HG02623 (cell line): ENCODE measurements at regions not wholly inside any gene's neighbourhood (a gene's known extent, or its start where the extent isn't known, plus 50 kb on each side); places are given as distances from the start of the nearest gene placed in this dataset.

Experiments
- ATAC-seq: cut with Tn5 transposase; IDR thresholded peaks from one replicate; pipeline ENCODE4 v1.9.1; 2021; ENCODE audit warnings: moderate library complexity; ENCODE audit not compliant: unreplicated experiment

DNA sequence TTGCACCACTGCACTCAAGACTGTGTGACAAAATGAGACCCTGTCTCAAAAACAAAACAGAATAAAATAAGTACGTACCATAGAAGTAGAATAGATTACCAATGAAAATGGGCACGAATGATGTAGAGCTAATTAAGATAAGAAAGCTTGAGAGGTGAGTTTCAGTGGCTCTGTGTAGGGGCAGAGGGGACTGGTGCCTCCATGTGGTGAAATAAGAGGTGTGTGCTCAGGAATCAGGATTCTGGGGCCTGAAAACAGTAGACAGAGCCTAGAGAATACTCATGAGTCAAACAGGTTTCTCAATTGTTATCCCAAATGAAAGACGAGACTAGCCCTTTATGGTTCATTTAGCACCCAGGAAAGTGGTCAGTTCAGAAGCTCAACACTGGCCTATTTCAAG lies 1145.1 kb downstream of the FLRT2 start:
- ATAC-seq: no peak

DNA sequence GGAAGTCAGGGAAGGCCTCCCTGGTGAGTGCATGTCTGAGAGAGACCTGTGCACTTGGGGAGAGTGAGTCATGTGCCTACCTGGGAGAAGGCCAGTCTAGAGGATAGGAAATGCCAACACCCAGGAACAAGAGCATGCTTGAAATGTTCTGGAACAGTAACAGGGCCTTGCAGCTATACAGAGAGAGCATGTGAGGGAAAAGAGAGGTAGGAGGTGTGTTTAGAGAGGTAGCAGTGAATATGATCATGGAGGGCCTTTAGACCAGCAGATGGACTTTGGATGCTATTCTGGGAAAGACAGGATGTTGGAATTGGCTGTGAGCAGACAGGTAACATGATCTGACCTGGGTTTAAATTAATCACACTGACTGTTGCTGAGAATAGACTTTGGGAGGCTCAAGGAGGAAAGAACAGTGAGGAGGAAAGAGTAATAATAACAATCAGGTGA lies 1143.6 kb downstream of the FLRT2 start:
- ATAC-seq: no peak

DNA sequence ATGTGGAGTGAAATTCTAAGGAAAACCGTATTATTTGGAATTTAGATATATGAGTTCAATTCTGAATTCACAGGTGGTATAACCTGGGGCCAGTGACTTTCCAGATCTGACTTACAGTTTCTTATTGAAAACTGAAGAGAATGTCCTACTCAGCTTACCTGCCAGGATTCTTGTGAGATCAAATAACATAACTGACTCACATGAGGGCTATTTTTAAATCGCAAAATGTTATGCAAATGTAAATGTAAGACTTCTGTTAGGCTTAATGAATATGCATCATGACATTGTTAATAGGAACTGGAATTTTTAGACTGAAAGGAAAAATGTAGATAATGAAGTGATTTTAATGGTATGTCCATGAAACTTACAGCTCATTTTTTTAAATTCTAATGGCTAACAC lies 1142.1 kb downstream of the FLRT2 start:
- ATAC-seq: no peak

DNA sequence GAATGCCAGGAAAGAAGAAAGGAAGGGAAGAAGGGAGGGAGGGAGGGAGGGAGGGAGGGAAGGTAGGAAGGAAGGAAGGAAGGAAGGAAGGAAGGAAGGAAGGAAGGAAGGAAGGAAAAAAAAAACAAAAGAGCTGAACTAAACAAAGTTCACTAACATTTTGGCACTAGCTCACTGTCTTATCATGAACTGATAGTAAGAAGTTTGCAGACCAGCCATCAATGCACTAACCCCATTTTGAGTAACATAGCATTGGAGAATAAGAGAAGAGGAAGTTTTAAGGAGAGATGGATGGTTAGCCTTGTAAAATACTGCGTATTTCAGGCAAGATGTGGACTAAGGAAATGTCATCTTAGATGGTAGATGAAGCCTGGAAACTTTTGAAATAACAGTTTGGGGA lies 1136.0 kb downstream of the FLRT2 start:
- no peak for ATAC-seq

DNA sequence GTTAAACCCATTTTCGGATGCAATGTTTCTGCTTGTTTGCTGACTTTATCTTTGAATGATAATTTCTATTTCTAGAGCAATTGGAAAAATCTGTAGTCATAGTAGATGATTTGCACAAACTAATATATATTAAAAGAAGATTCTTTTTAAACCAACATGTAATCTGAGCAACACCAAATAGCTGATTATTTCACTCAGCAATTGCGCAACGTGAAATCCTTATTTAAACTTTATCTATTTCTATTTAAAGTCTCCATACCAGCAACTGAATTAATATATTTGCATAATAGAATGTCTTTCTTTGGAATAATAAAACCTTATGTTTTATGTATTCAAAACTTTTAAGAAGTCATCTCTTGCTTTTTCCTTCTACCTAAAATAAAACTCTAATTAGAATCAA lies 1132.4 kb downstream of the FLRT2 start:
- ATAC-seq: no peak

DNA sequence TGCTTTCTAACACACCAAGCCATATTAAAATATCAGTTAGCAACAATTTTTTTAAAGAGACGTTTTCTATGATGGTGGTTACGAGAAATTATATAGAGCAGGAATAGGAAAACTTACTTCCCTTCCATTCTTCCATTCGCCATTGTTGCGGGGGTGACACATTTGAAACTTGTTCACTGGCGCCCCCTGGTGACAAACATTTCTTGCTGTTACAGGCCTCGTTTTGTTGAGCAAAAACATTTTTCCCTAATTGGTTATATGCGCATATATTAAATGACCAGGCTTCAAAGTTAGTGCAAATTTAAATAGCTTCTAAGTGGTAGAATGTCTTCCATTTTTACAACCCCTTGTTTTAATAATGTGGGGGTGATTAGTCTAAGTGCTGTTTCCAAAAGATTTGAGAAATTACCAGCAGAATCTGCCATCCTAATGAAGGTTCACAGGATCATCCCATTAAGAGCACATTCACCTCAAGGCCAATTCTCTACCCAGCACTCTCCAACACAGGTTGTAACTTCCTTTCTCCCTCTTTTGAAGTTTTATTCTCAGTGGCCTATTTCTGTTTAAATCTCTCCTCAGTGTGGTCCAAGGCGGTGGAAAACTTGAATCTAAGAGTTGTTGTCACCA lies 1124.7 kb downstream of the FLRT2 start:
- no peak for ATAC-seq

DNA sequence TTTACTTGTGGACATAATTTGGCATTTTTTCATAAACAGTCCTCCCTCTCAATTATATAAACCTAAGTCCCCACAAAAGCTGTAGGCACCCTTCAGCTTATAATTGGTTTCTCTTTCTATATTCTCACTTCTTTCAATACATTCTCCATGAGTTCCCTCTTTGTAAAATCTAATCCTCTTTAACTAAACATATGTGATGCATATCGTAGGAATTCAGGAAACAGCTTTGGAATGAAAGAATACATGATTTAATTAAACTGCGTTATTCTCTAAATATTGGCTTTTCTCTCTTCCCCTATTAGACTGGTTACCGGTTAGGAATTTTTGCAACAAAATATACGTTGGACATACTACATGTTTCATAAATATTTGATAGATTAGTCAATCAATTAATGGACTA lies 1122.6 kb downstream of the FLRT2 start:
- no peak for ATAC-seq

DNA sequence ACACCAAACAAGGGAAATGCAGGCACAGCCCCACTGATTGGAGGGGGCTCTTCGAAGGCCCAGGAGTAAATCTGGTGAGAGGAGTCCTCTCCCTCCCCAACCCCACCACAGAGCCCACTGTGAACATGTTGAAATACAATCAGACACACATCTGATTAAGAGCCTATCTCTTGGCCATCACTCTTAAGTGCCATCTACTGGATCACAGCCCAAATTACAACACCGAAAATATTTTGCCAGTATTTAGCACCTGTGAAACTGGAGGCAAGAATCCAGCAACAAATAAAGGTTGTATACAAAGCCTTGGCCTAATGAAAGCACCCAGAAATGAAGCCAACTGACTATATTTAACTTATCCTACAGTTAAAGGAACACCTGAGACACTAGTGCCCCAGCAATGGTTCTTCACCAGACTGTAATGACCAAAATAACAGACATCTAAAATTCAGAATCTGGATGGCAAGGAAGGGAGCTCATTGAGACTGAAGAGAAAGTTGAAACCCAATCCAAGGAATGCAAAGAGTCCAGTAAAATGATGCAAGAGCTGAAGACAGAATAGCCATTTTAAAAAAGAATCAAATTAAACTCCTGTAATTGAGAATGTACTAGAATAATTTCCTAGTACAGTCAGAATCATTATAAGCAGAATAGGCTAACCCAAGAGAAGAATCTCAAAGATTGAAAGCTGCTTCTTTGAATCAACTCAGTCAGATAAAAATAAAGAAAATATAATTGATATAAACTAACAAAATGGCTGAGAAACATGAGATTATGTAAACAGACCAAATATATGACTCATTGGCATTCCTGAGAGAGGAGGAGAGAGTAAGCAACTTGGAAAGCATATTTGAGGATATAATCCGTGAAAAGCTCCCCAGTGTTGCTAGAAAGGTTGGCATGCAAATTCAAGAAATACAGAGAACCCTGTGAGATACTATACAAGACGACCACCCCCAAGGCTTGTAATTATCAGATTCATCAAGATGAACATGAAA lies 1117.0 kb downstream of the FLRT2 start:
- ATAC-seq: no peak

DNA sequence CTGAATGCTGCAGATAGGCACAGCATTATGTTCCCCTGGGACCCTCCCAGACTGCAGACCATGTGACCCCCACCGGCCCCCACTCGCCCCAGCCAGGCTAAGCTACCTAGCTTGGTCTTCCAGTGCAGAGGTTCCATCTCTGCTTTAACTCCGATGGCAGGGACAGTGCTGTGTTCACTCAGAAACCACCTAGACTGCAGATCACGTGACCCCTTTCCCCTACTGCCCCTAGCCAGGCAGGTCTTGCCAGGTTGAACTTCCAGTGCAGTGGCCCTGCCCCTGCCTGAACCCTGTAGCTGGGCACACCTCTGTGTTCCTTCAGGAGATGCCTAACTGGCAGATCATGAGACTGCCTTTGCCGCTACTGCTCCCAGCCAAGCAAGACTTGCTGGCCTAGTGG lies 1116.2 kb downstream of the FLRT2 start:
- ATAC-seq: no peak

DNA sequence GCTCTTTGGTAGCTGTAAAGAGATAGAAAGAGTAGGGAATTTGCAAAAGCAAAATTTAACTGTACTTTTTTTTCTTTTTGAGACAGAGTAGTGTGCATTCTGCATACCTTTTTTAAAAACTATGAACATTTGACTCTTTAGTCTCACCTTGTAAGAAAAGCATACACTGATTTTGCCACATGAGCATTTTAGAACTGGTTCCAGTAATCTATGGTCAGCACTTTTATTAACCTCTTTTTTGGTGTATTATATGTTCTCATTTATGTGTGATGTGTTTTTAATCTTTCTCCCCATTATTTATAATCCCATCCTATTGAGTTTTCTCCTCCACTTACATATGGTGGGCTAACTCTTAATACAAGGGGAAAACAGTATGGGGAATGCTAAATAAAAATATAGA lies 1111.4 kb downstream of the FLRT2 start:
- no peak for ATAC-seq

DNA sequence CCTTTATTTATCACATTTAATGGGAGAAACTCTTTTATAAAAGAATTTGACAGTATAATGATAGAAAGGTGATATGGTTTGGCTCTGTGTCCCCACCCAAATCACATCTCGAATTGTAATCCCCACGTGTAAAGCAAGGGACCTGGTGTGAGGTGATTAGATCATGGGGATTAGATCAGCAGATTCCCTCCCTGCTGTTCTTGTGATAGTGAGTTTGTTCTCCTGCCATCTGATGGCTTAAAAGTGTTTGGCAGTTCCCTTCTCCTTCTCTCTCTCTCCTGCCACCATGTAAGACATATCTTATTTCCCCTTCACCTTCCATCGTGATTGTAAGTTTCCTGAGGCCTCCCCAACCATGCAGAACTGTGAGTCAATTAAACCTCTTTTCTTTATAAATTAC lies 1110.3 kb downstream of the FLRT2 start:
- ATAC-seq: no peak

DNA sequence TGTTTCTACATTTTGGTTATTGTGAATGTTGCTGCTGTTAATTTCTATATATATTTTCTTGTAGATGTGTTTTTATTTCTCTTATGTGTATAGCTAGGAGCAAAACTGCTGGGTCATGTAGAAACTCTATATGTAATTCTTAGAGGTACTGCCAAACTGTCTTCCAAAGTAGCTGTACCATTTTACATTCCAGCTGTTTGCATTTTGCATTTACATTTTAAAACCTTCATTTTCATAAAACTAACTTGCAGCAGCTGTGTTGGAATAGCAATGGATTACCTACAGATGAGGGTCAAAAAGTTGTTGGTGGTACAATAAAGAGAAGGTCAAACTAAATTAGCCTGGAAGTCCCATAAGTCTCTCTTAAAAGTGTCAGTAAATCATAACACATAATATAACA lies 1109.7 kb downstream of the FLRT2 start:
- ATAC-seq: no peak

DNA sequence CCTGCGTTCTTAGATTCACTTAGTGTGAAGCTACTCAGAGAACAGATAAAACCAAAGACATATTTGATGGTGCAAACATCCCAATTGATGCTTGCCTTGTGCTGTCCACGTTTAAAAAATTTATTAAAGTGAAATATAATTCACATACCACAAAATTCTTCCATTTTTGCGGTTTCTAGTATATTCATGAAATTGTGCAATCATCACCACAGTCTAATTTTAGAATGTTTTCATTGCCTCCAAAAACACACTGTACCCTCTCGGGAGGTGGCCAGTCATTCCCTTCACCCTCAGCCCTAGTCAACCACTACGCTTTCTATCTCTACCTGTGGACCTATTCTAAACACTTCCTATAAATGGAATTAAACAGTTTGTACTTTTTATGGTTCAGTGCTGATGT lies 1109.2 kb downstream of the FLRT2 start:
- no peak for ATAC-seq

DNA sequence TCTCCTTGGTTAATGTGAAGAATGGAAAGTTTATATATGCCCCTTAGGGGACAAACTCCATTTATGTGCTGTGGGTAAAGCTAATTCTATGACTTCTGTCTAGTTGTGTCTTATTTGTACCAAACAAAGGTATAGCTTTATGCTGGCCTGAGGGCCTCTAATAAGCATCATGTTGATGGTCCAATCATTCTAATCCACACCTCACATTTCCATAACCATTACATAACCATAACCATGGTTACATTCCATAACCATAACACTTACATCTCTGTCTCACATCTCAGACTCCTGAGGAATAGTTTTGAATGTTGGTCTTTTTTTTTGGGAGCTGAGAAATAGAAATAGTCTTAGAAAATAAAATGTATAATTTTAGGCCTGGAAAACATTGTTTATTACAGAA lies 1097.1 kb downstream of the FLRT2 start:
- no peak for ATAC-seq

DNA sequence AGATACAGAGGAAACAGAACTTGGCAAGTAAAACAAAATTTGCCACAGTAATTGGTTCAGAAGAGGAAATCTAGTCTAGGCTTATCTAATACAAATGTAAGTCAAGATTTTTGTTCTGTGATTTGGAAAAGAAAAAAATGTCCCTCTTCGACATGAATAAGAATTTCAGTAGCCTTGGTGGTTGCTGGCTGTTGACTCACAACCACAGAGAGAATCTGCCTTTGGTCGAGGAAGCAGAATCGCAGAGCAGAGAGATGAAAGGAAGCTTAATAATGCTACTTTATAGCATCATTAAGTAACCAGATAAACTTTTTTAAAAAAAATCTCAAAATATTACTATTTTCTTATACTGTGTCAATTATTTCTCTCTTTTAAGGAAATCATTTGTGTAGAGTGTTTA lies 1096.6 kb downstream of the FLRT2 start:
- ATAC-seq: no peak

DNA sequence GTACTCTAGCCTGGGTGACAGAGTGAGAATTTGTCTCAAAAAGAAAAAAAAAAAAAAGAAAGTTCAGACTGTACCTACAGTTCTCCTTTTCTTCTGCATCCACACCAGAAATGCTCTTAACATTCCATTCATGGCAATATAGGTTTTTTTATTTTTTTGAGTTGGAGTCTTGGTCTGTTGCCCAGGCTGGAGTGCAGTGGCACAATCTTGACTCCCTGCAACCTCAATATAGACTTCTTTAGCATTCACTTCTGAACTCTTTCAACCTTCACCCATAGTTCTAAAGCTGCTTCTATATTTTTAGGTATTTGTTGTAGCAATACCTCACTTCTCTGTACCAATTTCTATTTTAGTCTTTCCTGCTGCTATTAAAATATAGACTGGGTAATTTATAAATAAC lies 1095.7 kb downstream of the FLRT2 start:
- no peak for ATAC-seq

DNA sequence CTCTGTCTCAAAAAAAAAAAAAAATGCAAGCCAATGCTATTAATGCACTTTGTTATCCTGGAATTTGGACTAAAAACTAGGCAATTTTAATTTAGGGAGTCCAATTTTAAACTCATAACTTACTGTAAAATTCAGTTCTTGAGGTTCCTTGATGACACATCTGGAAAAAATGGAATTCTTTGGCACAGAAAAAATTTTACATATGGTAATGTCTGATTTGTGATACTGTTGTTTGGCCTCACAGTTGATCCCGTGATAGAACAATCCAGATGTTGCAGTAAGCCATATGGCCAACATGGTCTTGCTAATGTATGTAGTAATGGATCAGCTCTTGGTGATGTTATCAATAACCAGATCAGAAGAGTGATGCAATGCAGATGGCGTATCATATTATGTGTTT lies 1089.8 kb downstream of the FLRT2 start:
- no peak for ATAC-seq

DNA sequence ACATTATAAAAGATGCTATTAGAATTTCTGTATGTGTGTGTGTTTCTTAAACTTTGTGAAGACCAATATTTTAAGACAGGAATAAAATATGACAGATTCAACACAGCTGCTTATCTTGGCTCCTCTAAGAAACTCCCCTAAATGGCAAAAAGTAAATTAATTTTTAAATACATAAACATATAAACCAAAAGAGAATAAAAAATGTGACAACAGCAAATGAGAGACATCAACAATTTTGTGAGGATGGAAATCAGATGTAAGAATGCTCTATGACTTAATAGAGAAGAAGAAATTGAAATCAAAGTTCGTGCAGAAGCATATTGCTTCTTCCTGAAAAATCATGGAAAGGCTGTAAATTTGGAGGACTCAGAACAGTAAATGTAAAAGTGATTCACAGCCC lies 1083.8 kb downstream of the FLRT2 start:
- ATAC-seq: no peak

DNA sequence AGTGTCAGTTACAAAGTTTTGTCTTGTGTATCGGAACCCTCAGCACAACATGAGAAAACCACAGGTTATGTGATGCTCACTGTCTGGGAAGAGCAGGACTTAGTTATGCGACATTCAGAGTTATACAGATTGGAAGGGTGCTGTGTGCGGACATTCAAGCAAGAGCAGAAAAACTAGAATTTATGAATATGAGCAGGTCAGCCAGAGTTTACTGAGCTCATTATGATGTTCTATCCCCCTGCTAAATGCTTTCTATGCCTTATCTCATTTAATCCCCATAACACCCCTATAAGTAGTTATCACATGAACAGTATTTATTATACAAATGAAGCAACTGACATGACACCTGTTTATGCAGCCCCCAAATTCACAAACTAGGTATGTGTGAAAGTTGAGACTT lies 1083.2 kb downstream of the FLRT2 start:
- no peak for ATAC-seq

DNA sequence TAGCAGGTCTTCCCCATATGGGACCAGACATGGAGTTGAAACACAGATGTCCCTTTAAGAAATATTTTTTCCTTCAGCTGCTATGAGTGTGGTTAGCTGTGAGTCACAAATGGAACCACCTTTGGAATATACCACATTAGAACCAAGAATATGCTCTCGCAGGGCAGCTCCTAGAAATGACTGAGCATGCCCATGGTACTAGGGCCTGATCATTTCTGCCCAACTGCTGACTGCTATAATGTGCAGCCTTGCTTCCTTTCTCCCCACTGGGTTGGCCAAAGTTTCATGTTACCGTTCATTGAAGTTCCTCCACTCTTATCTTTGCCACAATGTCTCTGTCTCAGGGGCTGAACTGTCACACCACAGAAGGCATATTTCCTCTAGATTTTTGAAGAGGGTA lies 1074.6 kb downstream of the FLRT2 start:
- no peak for ATAC-seq

DNA sequence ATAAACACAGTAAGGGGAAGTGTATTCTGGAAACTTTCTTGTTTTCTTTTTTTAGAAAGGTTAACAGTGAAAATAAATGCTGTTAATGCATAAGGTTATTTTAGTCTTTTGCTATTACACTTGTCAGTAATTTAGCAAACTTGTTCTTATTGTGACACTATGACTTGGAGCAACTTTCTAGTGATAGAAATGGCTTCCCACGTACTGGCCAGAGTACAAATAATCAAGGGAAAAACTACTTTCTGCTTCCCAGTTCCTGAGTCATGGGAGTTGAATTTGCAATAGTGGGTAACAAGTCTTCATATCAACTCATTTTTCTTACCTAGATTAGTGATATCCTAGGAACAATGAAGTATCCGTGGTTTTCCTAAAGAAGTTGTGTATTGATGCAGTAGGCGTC lies 1072.3 kb downstream of the FLRT2 start:
- ATAC-seq: no peak

DNA sequence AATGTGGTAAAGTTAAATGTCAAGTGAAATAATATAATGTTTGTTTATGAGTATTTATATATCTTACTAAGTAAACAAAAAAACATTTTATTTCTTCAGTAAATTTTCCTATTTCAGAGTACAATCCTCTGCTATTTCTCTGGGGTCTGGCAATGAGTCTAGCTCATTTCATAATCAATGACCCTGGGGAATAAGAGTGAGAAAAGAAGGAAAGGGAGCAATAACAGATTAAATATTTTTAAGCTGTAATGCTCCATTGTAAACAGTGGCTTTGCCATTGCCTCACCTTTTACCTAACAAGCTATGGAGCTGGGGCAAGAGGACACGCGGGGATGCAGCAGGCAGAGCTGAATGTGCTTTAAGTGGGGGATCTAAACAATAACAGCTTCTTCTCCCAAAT lies 1071.9 kb downstream of the FLRT2 start:
- ATAC-seq: no peak
